ENCODE measurements at regions not wholly inside any gene's neighbourhood (a gene's known extent, or its start where the extent isn't known, plus 50 kb on each side); places are given as distances from the start of the nearest gene placed in this dataset.
"Not testable (repeated sequence)": the region's sequence is repeated elsewhere in the genome, so short reads cannot be mapped to it uniquely, and the experiment has no call there.

- Histone ChIP-seq H3K9me3 (ENCODE audit: insufficient read depth, low read depth, low read length) (no peaks in the 10 kb centered on the region), H3K27ac (ENCODE audit: low read depth, low read length) (no peak overlapping the region), H3K4me1 (ENCODE audit: insufficient read depth, low read length) (peaks cover 22% of the 10 kb centered on the region), H3K36me3 (ENCODE audit: insufficient read depth, low read length) (no peaks in the 10 kb centered on the region), H3K27me3 (ENCODE audit: insufficient read depth, low read length) (no peaks in the 10 kb centered on the region), H3K4me3 (ENCODE audit: low read length) (no peak overlapping the region), H3K9ac (ENCODE audit: low read depth, low read length) (no peak overlapping the region)
- WGBS: 95% methylated on average over 4 of the region's 4 CpGs
Observed at GRCh38 chr5:103990064-103990463, 427.5 kb upstream of the NUDT12 start.

GRCh38 chr5:103981592-103981991, 419.0 kb upstream of the NUDT12 start:
- no peaks in the 10 kb centered on the region for H3K27me3 ChIP-seq (ENCODE audit: insufficient read depth, low read length)
- no peak overlapping the region for H3K4me3 ChIP-seq (ENCODE audit: low read length)
- 100% methylated on average over 3 of the region's 4 CpGs for WGBS
- H3K9ac ChIP-seq (ENCODE audit: low read depth, low read length): no peak overlapping the region
- no peaks in the 10 kb centered on the region for H3K4me1 ChIP-seq (ENCODE audit: insufficient read depth, low read length)
- no peaks in the 10 kb centered on the region for H3K9me3 ChIP-seq (ENCODE audit: insufficient read depth, low read depth, low read length)
- no peaks in the 10 kb centered on the region for H3K36me3 ChIP-seq (ENCODE audit: insufficient read depth, low read length)
- no peak overlapping the region for H3K27ac ChIP-seq (ENCODE audit: low read depth, low read length)

GRCh38 chr5:103973669-103974068, 411.1 kb upstream of the NUDT12 start:
- H3K9ac ChIP-seq (ENCODE audit: low read depth, low read length): no peak overlapping the region

GRCh38 chr5:103966295-103966694, 403.7 kb upstream of the NUDT12 start:
- not testable (repeated sequence) for H3K9ac ChIP-seq (ENCODE audit: low read depth, low read length); H3K27me3 ChIP-seq (ENCODE audit: insufficient read depth, low read length); H3K4me3 ChIP-seq (ENCODE audit: low read length); H3K4me1 ChIP-seq (ENCODE audit: insufficient read depth, low read length); H3K36me3 ChIP-seq (ENCODE audit: insufficient read depth, low read length); H3K27ac ChIP-seq (ENCODE audit: low read depth, low read length)
- 98% methylated on average over 25 of the region's 25 CpGs for WGBS
- peaks cover 16% of the 10 kb centered on the region for H3K9me3 ChIP-seq (ENCODE audit: insufficient read depth, low read depth, low read length)

More at GRCh38 chr5:103973669-103974068, 411.1 kb upstream of the NUDT12 start:
- no peak overlapping the region for H3K27ac ChIP-seq (ENCODE audit: low read depth, low read length)
- H3K4me3 ChIP-seq (ENCODE audit: low read length): no peak overlapping the region
- no peaks in the 10 kb centered on the region; the same call in 1 of the 2 replicates for H3K9me3 ChIP-seq (ENCODE audit: insufficient read depth, low read depth, low read length)
- H3K36me3 ChIP-seq (ENCODE audit: insufficient read depth, low read length): no peaks in the 10 kb centered on the region
- H3K27me3 ChIP-seq (ENCODE audit: insufficient read depth, low read length): no peaks in the 10 kb centered on the region
- no peaks in the 10 kb centered on the region for H3K4me1 ChIP-seq (ENCODE audit: insufficient read depth, low read length)

- H3K4me1 ChIP-seq (ENCODE audit: insufficient read depth, low read length): no peaks in the 10 kb centered on the region
- no peaks in the 10 kb centered on the region for H3K36me3 ChIP-seq (ENCODE audit: insufficient read depth, low read length)
- H3K9me3 ChIP-seq (ENCODE audit: insufficient read depth, low read depth, low read length): peaks cover 14% of the 10 kb centered on the region
- no peak overlapping the region for H3K9ac ChIP-seq (ENCODE audit: low read depth, low read length)
- H3K4me3 ChIP-seq (ENCODE audit: low read length): no peak overlapping the region
- H3K27ac ChIP-seq (ENCODE audit: low read depth, low read length): no peak overlapping the region
- 88% methylated on average over 1 of the region's 1 CpG for WGBS
- no peaks in the 10 kb centered on the region for H3K27me3 ChIP-seq (ENCODE audit: insufficient read depth, low read length)
Observed at GRCh38 chr5:103962023-103962422, 399.4 kb upstream of the NUDT12 start.

GRCh38 chr5:103953601-103954382, 391.2 kb upstream of the NUDT12 start:
- Histone ChIP-seq H3K36me3 (ENCODE audit: insufficient read depth, low read length) (no peaks in the 10 kb centered on the region), H3K27me3 (ENCODE audit: insufficient read depth, low read length) (no peaks in the 10 kb centered on the region), H3K9ac (ENCODE audit: low read depth, low read length) (no peak overlapping the region), H3K9me3 (ENCODE audit: insufficient read depth, low read depth, low read length) (peaks cover 10% of the 10 kb centered on the region), H3K27ac (ENCODE audit: low read depth, low read length) (no peak overlapping the region), H3K4me3 (ENCODE audit: low read length) (no peak overlapping the region), H3K4me1 (ENCODE audit: insufficient read depth, low read length) (no peaks in the 10 kb centered on the region)
- 95% methylated on average over 45 of the region's 47 CpGs for WGBS

GRCh38 chr5:103951776-103952175, 389.2 kb upstream of the NUDT12 start:
- H3K27ac ChIP-seq (ENCODE audit: low read depth, low read length): no peak overlapping the region
- H3K9me3 ChIP-seq (ENCODE audit: insufficient read depth, low read depth, low read length): peaks cover 10% of the 10 kb centered on the region
- H3K4me1 ChIP-seq (ENCODE audit: insufficient read depth, low read length): no peaks in the 10 kb centered on the region
- H3K27me3 ChIP-seq (ENCODE audit: insufficient read depth, low read length): no peaks in the 10 kb centered on the region
- H3K36me3 ChIP-seq (ENCODE audit: insufficient read depth, low read length): no peaks in the 10 kb centered on the region
- WGBS: 88% methylated on average over 1 of the region's 1 CpG
- H3K9ac ChIP-seq (ENCODE audit: low read depth, low read length): no peak overlapping the region
- no peak overlapping the region for H3K4me3 ChIP-seq (ENCODE audit: low read length)

- Histone ChIP-seq H3K4me3 (ENCODE audit: low read length) (no peak overlapping the region), H3K36me3 (ENCODE audit: insufficient read depth, low read length) (no peaks in the 10 kb centered on the region), H3K9me3 (ENCODE audit: insufficient read depth, low read depth, low read length) (no peaks in the 10 kb centered on the region), H3K9ac (ENCODE audit: low read depth, low read length) (no peak overlapping the region), H3K27ac (ENCODE audit: low read depth, low read length) (no peak overlapping the region), H3K4me1 (ENCODE audit: insufficient read depth, low read length) (no peaks in the 10 kb centered on the region), H3K27me3 (ENCODE audit: insufficient read depth, low read length) (no peaks in the 10 kb centered on the region)
- 97% methylated on average over 7 of the region's 7 CpGs for WGBS
Observed at GRCh38 chr5:103943230-103943629, 380.6 kb upstream of the NUDT12 start.

GRCh38 chr5:103942587-103943186, 380.1 kb upstream of the NUDT12 start:
- Histone ChIP-seq H3K27me3 (ENCODE audit: insufficient read depth, low read length) (no peaks in the 10 kb centered on the region), H3K4me1 (ENCODE audit: insufficient read depth, low read length) (no peaks in the 10 kb centered on the region), H3K9ac (ENCODE audit: low read depth, low read length) (no peak overlapping the region), H3K36me3 (ENCODE audit: insufficient read depth, low read length) (no peaks in the 10 kb centered on the region), H3K9me3 (ENCODE audit: insufficient read depth, low read depth, low read length) (no peaks in the 10 kb centered on the region), H3K4me3 (ENCODE audit: low read length) (no peak overlapping the region), H3K27ac (ENCODE audit: low read depth, low read length) (no peak overlapping the region)
- WGBS: 90% methylated on average over 3 of the region's 6 CpGs

GRCh38 chr5:103941596-103941995, 379.0 kb upstream of the NUDT12 start:
- no peak overlapping the region for H3K9ac ChIP-seq (ENCODE audit: low read depth, low read length)

GRCh38 chr5:103938146-103938695, 375.6 kb upstream of the NUDT12 start:
- Histone ChIP-seq H3K36me3 (ENCODE audit: insufficient read depth, low read length) (no peaks in the 10 kb centered on the region), H3K9ac (ENCODE audit: low read depth, low read length) (no peak overlapping the region), H3K9me3 (ENCODE audit: insufficient read depth, low read depth, low read length) (no peaks in the 10 kb centered on the region), H3K4me3 (ENCODE audit: low read length) (no peak overlapping the region), H3K27ac (ENCODE audit: low read depth, low read length) (no peak overlapping the region), H3K4me1 (ENCODE audit: insufficient read depth, low read length) (no peaks in the 10 kb centered on the region), H3K27me3 (ENCODE audit: insufficient read depth, low read length) (no peaks in the 10 kb centered on the region)
- 97% methylated on average over 4 of the region's 5 CpGs for WGBS

More at GRCh38 chr5:103941596-103941995, 379.0 kb upstream of the NUDT12 start:
- 100% methylated on average over 3 of the region's 4 CpGs for WGBS
- Histone ChIP-seq H3K36me3 (ENCODE audit: insufficient read depth, low read length) (no peaks in the 10 kb centered on the region), H3K4me3 (ENCODE audit: low read length) (no peak overlapping the region), H3K4me1 (ENCODE audit: insufficient read depth, low read length) (no peaks in the 10 kb centered on the region), H3K27me3 (ENCODE audit: insufficient read depth, low read length) (no peaks in the 10 kb centered on the region), H3K9me3 (ENCODE audit: insufficient read depth, low read depth, low read length) (no peaks in the 10 kb centered on the region), H3K27ac (ENCODE audit: low read depth, low read length) (no peak overlapping the region)

Data from HUES64 (cell line).